GM19023 (cell line): ENCODE measurements at regions not wholly inside any gene's neighbourhood (a gene's known extent, or its start where the extent isn't known, plus 50 kb on each side); places are given as distances from the start of the nearest gene placed in this dataset.

Experiments used
- ATAC-seq: cut with Tn5 transposase; IDR thresholded peaks from one replicate; pipeline ENCODE4 v1.9.1; 2021; ENCODE audit warnings: mild to moderate bottlenecking, moderate library complexity; ENCODE audit not compliant: unreplicated experiment

DNA sequence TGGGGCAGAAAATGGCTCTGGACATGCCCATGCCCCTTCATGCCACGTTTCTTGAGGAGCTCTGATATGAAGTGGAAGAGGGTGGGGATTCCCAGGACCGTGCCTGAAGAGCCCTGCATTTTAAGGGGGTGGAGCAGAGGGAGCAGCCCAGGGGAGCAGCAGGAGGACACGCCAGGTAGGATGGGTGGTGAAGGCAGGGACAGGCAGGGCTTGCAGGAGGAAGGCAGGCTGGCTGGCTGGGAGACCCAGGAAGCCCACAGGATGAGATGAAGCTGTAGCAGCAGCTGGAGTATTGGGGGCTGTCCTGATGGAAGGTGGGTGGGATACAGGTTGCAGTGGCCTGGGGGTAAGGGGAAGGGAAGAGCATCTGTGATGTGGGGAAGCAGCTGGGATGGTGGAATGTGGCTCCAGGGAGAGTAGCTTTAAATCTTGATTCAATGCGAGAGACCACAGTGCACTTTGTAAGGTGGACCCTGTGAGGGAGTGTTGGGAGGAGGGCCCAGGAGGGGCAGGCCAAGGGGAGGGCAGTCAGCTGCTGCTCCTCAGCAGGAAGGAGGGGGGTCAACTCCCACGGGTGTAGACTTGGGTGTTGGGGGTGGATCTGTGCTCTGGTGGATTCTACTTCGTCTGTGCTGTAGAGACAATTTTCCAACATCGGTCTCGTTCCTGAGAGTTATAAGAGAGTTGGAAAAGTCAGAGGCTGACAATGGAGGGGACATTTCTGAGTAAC, 242.6 kb upstream of the IRX4 start:
- no peak for ATAC-seq

DNA sequence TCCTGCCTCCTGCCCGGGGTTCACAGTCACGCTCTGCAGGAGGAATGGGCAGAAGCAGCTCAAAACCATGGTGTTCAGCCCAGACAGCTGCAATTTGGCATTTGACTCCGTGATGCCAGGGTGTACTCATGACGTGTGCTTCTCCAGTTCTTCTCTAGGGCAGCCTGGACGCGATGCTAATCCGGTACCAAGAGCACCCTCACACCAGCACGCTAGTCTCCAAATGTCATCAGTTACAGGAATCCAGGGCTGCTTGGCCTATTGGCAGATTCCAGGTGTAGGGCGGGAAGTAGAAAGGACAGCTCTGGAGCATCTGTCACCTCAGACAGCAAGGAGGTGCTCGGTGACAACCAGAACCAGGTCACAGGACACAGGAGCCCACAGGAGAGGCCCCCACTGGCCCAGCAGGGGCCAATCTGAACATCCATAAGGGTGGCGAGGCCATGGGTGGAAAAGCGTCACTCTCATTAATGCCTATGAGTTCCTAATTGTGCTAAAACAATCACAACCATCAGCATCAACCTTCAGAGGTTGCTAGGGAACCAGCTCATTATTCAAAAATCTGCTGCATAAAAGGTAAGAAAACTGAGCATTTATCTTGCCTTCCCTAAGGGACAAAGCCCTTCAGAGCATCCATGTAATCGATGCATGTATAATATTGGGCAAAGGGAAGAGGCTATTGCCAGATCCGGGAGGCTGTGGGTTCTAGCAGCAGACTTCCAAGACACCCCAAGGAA, 241.9 kb upstream of the IRX4 start:
- no peak for ATAC-seq

DNA sequence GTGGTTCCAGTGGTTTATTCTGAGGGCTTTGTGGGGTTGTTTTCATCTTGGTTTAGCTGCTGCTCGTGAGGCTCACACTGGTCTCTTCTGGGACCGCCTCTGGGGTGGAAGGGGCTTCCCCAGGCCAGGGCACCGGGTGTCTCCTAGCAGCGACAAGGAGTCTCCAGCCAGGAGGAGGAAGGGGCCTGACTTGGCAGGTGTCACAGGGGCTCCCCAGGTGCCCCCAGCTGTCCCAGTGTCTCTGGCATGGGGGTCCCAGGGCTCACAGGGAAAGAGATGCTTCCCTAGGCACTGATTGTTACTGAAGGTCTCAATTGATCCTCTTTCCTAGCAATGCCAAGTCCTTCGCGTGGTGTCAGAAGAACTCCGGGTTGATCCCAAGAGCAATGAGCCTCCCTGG, 241.1 kb upstream of the IRX4 start:
- ATAC-seq, result no peak

DNA sequence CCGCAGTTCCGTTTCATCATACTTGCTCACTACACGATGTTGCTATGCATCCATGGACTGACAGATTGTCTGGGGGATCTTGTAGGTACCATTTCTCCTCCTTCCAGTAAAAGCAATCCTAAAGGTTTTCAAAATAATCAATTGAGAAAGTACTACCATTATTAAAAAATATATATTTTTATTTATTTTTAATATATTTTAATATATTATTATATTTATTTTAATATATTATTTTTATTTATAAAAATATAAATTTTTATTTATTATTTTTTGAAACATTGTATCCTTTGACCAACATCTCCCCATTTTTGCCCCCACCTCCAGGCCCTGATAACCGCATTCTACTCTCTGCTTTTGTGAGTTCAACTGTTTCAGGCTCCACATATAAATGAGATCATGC, 237.6 kb upstream of the IRX4 start:
- ATAC-seq, result no peak

DNA sequence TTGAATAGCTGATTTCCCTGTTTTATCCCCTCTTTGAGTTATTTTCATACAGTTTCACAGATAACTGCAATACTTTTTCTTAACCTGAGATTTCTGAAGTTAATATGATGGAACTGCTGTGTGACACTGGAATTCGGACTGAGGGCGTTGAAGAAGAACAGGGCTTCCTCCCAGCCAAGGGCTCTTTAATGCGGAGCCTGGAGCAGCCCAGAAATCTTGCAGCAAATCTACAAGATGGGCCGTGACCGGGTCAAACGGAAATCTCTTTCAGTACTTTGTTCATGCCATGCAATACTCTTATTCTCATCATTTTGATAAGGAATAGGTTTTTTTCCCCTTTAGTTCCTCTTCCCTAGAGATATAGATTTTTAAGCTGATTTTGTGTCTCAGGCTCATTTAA, 236.8 kb upstream of the IRX4 start:
- no peak for ATAC-seq

DNA sequence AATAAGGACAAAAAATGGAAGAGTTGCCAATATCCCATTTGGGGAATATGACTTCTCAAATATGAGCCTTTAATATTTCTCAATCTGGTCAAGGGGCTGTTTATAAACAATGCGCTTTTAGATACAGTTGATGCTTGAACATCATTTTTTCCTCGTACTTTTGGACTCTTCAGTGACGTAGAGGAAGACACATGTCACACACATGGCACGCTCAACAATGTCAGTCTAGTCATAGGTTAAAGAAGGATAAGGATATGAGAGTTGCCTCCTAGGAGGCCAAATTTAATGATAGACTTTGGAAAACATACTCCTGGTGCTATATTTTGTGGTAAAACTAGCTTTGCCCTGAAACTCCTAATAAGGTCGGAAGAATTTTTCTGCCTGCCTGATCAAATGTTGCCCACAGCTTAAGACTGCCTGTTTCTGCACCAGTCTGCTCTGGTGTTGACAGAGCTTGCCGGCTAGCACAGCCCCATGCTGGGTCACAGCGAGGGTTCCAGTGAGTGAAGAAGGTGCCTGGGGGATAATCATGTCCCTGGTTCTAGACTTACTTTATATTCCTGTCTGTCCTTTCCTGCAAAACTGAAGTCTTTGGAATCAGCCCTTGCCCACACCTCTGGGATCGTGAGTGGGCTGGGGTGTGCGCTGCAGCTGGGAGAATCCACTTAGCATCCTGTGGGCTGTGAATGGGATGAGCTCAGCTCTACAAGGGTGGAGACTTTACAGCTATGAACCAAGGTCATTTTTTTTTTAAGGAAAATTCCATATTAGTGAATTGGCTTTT, 230.8 kb upstream of the IRX4 start:
- no peak for ATAC-seq

DNA sequence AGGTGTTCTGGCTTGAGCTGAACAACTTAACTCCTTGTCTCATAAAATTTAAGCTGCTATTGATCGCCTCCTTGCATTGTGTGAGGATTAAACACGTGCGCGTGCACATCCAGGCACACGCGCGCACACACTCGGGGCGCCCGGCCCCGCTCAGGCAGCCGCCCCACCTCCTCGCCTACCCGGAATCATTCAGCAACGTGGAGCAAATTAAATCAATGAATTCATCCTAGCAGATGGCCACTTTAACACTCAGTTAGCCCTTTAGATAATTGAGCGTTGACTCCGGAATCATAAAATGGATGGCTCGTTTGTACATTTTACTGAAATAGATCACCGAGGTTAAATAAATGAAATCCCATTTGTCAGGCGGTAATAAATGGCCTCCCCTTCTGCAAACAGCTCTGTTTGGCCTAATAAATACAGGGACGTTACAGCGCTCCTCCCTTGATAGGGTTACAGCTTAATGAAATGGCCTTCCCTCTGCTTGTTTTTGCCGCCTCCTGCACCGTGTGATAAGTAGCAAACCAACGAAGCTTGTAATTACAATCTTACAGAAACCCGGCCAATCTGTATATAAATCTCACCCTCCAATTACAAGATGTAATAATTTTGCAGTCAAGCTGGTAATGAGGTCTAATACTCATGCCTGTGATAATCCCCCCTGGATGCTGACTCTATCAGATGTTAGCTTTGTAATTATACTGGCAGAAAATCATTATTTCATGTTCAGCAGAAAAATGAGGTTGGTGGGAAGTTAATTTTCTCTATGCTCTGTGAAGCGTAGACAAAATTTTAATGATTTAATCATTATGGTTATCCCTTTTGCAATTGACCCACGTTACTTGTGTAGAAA, 229.7 kb upstream of the IRX4 start:
- no peak for ATAC-seq

DNA sequence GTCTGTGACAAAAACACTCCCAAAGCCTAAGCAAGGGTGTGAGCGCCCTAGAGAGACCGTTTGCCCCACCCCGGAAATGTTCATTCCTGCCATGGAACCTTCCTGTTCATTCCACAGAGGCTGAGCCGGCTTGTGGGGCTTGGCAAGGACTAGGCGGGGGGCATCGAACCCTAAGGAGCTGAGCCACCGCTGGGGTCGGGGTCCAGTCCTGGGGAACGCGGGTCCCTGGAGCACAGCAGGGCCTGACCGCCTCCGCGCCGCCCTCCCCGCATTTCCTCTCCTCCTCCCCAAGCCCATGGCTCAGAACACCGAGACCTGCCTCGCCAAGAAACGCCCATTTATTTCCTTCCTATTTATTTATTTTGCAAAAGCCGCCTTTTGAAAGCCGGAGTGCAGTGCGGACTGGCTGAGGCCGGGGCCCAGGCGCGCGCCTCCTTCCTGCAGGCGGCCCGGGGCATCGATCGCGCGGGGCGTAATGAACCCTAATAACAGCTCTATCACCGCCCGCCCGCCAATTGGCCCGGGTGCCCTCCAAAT, 228.9 kb upstream of the IRX4 start:
- no peak for ATAC-seq

DNA sequence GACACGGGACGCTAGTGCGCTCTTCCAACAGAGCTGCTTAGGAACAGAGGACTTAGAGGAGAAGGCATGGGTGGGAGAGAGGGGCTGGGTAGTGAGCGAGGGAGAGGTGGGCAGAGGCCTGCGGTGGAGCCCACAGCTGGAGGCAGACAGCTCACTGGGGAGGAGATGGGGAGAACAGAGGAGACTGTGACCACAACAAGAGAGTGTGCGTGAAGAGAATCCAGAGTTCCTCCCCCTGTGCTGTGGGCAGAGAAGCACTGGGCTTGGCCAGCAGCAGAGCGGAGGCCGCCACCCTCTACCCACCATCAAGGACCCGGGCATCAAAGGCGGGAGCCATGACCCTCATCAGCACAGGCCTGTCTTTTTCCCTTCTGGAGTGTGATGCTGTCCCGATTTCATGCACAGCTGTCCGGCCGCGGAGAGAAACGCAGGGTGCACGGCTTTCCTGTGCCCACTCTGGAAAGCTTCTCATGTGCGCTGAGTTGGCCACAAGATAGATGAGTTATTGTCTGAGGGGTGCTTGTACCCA, 228.3 kb upstream of the IRX4 start:
- ATAC-seq, result no peak

DNA sequence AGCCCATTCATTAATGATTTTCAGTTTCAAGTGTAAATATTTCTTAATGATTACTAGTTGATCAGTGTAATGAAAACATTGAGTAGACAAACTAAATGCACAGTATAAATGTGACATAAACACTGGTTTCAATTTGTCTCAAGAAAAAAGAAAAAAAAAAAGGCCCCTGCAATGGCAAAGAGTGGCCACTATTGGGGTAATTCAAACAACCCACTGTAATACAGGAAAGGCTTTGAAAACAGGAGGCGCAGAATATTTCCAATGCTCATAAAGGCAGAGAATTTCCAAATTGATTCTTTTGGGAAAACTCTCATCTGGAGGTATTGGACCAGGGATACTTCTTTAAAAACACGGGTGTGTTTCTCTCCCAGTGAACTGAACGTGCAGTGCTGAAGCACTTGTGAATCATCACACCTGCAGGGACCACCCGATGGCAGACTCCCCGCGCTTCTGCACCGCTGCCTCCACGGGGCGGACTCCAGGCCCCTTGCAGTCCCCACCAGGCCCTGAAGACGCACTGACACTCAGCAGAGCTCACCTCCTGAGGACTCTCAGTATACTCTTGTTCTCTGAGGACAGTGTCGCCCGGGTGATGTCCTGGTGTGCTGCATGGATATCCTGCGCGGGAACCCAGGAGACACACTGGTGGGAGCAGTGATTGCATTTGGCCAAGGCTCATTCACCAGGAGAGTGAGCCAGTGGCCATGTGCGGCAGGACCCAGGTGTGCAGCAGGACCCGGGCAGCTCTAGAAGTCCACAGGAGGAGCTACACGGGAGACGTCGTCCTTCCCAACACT, 227.6 kb upstream of the IRX4 start:
- ATAC-seq, result no peak

DNA sequence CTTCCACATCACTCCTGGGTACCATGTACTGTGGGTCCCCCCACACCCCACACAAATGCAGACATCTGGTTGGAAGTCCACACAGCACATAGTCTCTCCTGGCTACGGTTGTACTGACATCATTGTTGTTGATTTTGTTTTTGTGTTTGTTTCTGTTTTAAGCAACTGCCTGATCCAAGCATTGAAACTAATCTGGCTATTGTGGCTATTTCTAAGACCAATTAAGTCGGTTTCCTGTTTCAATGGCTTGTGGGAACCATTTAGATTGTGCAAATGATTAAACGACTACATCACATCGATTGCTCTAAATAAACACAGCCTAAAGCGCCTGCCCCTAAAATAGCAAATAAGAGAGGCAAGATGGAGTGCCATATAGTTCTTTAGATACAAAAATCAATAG, 226.8 kb upstream of the IRX4 start:
- no peak for ATAC-seq

DNA sequence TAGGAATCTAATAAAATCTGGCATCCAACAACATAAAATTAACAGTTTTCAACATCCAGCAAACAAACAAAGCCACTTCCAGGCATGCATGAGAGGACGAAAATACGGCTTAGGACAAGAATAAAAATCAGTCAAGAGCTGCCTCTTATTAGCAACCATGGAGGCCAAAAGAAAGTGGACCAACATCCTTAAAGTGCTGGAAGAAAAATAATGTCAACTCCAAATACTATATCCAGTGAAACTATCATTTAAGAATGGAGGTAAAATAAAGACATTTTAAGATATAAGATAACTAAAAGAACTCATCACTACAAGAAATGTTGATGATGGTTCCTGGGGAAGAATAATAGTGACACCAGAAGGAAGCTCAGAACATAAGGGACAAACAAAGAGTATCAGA, 224.0 kb upstream of the IRX4 start:
- no peak for ATAC-seq

DNA sequence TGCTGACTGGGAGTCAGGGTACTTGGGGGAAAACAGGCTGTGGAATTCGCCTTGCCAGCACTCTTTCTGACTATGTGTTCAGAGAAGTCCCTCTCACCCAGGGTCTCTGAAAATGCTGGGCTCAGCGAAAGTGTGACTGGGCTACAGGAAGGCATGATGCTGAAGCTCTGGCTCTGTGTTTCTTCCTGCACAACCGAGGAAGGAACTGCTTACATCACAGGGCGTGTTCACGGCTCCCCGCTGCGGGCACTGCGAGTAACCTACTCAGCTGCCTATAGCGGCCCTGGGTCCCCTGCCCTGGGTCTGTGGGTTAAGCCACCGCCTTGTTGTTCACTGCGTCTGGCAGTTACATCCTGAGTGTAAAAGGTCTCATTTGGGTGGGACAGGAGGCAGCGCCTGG, 222.4 kb upstream of the IRX4 start:
- ATAC-seq, result no peak

DNA sequence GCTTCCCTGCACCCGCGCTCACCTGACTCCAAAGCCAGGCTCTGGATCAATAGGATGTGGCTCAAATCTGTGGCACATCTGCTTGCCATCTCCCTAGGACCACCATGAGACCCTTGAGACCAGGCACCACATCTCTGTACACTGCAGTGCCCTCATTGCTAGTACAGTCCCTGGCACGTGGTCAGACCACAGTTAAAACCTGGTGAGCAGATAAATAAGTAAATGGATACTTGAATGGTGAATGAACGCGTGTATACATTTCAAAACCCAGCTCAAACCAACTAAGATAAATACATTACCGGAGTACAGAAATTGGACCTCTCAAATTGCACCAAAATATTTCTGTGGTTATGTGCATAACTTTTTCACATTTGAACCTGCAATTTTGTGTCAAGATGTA, 221.2 kb upstream of the IRX4 start:
- no peak for ATAC-seq

DNA sequence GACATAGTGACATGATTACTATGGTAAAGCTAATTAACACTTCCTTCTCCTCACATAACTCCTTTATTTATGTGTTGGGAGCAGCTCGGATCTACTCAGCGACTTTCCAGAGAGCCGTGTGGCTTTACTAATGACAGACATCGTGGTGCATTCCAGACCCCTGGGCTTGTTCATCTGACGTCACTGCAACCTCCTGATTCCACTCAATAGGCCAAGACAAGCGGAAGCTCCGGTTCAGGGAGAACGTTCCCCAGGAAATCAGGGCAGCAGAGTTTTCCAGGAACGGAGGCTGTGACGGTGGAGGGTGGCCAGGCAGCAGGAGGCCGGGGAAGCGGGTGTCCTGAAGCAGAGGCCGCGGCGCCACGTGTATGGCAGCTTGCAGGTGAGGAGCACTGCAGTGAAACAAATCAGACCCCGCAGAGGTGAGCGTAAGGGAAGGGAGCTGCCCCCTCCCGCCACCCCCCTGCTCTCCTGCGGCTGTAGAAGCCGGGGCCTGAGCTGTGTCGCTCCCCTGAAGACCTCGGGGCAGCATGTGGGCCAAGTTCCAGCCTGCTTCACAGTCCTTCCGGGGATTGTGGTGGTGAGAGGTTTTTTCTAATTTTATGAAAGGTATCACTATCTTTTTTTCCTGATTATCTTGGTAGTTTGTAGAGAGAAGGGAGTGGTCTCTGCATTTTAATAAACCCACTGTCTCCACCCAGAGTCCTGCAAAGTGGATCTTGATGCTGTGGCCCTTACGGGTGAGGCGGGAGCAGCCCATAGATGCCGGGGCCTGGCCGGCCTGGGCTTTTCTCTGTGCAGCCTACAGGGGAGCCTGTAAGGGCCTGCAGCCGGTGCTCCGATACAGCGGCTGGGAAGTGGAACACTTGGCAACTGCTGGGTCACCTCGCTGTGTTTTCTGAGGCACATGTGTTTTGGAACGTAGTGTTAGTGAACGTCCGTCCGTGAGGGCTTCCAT, 220.4 kb upstream of the IRX4 start:
- ATAC-seq, result no peak

DNA sequence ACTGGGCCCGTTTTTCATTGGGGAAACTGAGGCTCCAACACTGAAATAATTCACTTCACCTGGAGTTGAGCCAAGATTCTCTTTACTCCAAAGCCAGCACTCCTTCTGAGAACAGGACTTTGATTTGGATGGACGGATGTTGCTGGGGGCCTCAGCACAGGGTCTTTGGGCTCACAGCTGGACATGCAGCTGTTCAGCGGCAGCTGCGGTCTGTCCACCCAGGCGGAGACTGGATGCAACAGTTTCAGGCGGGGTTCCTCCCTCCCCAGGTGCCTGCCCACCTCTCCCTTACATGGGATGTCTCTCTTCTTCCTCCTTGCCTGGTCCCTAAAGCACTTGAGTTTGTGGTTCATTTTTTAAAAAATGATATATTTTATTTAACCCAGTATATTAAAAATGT, 219.0 kb upstream of the IRX4 start:
- no peak for ATAC-seq

DNA sequence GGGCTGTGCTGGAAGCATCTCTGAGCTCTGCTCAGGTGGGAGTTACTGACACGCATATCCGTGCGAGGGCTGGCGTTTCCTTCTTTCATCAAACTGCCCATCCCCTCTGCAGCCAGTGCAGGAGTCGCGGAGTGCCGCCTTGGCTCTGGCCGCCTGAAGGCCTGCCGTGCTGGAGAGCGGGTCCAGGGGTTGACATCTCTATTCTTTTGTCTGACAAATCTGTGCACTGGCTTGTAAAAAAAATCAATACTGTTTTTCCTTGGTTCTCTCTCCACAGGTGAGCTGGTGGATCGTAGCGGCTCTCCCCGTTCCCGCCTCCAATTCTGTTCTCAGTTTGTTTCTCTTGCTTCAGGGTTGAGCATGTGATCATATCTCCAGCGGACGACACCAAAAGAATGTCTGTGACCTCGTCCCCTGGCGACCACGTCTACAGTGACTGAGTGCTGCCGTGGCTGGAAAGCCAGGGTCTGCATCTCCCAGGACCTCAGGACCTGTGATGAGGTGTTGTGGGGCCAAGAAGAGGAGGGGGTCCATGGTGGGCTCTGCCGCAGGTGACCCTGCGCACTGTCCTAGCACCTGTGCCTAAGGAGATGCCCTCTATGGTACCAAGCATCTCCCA, 214.3 kb upstream of the IRX4 start:
- no peak for ATAC-seq

DNA sequence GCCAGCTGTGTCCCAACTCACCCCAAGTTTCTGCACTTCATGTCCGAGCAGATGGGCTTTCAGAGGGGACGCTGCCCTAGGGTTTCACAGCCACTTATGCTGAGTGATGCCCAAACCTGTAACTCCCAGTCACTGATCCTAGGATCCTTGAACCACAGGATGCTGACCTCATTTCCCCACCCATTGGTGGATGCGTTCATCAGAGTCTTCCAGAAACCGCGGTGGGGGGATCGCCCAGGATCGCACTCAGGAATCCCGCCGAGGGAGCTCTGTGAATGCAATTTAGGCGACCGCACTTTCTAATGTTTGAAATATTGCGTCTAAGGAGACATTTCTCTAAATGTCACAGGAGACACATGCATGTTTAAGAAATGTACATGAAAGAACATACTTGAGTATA, 212.3 kb upstream of the IRX4 start:
- no peak for ATAC-seq
